Activated naive CD8-positive, alpha-beta T cell treated with anti-CD3 and anti-CD28 coated beads, Interleukin-2, amount 50 U/mL, for 24 hours (primary cell): ENCODE measurements at regions not wholly inside any gene's neighbourhood (a gene's known extent, or its start where the extent isn't known, plus 50 kb on each side); places are given as distances from the start of the nearest gene placed in this dataset.

Experiments
- ATAC-seq: fragments of 150-1000 bp; cut with Tn5 transposase; one replicate; pipeline ENCODE4 v1.10.0; 2021
- DNase-seq: peaks from one replicate; pipeline ENCODE4 v3.0.0; 2021
- H3K27ac Mint-ChIP-seq: one replicate; pipeline ENCODE4 v1.8.0; 2021; ENCODE audit warnings: mild to moderate bottlenecking, mixed read lengths
- H3K27me3 Mint-ChIP-seq: one replicate; pipeline ENCODE4 v1.8.0; 2021; ENCODE audit warnings: mixed read lengths
- H3K36me3 Mint-ChIP-seq: one replicate; pipeline ENCODE4 v1.8.0; 2021; ENCODE audit warnings: low read depth, mixed read lengths
- H3K4me1 Mint-ChIP-seq: one replicate; pipeline ENCODE4 v1.8.0; 2021; ENCODE audit warnings: mixed read lengths
- H3K4me3 Mint-ChIP-seq: one replicate; pipeline ENCODE4 v1.8.0; 2021; ENCODE audit warnings: mild to moderate bottlenecking, moderate library complexity, mixed read lengths
- H3K9me3 Mint-ChIP-seq: one replicate; pipeline ENCODE4 v1.8.0; 2021; ENCODE audit warnings: mixed read lengths

DNA sequence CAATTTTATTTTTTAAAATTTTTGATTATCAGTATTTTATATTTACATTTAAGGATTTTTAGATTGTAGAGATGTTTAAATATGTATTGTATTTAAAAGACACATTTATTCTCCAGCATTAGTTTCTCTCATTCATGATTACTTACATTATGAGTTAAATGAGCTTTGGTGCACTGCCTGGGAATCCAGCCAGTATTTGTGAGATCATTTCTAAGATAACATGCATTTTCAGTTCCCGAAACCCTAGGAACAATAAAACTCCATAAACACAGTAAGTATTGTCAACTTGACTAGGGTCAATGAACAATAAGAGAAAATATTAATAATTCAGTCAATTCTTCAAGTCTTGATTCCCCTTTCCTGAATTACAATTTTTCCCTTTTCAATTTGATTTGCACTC, 403.3 kb downstream of the PLK2 start:
- no peak for DNase-seq
- Mint-ChIP-seq H3K4me3 (no peak overlapping the region), H3K27me3 (no peaks in the 10 kb centered on the region), H3K9me3 (peaks cover 6% of the 10 kb centered on the region), H3K27ac (no peak overlapping the region), H3K4me1 (no peaks in the 10 kb centered on the region), H3K36me3 (no peaks in the 10 kb centered on the region)
- no peak for ATAC-seq

- no peaks in the 10 kb centered on the region for H3K36me3 Mint-ChIP-seq
- no peaks in the 10 kb centered on the region for H3K27me3 Mint-ChIP-seq
- no peak overlapping the region for H3K4me3 Mint-ChIP-seq
- ATAC-seq = no peak
- peaks cover 6% of the 10 kb centered on the region for H3K9me3 Mint-ChIP-seq
- H3K4me1 Mint-ChIP-seq = no peaks in the 10 kb centered on the region
- no peak overlapping the region for H3K27ac Mint-ChIP-seq
- DNase-seq = no peak
These were observed 405.9 kb downstream of the PLK2 start for GRCh38 chr5:58054018-58054417.

- no peak overlapping the region for H3K4me3 Mint-ChIP-seq
- DNase-seq (no peak), ATAC-seq (no peak)
- H3K36me3 Mint-ChIP-seq = no peaks in the 10 kb centered on the region
- H3K27ac Mint-ChIP-seq = no peak overlapping the region
- H3K4me1 Mint-ChIP-seq = no peaks in the 10 kb centered on the region
- H3K9me3 Mint-ChIP-seq = no peaks in the 10 kb centered on the region
- no peaks in the 10 kb centered on the region for H3K27me3 Mint-ChIP-seq
These were observed 410.9 kb downstream of the PLK2 start for GRCh38 chr5:58048954-58049353.

DNA sequence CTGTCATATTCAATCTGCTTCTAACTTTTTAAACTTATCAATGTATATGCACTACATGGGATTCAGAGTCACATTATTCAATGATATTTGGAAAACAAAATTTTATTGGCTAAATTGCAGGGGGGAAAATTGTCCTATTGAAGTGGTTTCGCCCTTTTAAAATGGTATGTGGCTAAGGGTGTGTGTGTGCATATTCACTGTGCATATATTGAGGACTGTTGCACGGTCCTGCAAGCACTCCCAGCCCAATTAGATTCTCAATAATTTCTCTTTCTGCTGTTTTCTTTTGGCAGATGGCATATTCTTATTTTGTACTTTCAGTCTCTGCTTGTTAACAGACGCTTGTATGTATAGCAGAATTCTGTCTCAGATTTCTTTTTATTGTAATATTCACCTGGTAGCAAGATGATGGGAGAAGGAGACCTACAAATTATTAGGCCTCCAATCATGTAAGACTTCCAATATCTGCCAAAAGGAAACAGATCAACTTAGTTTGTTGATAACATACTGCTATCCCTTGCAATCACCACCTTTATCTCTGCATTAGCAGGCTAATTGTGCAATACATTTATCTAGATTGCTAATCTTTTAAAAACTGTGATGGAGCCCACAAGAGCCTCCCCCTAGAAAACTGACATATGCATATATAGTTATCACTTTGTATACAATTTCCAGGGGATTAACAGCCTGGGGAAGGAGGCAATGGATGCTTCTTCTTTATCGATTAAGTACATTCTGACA, 411.5 kb downstream of the PLK2 start:
- no peaks in the 10 kb centered on the region for H3K36me3 Mint-ChIP-seq
- H3K9me3 Mint-ChIP-seq = no peaks in the 10 kb centered on the region
- no peaks in the 10 kb centered on the region for H3K27me3 Mint-ChIP-seq
- no peak overlapping the region for H3K4me3 Mint-ChIP-seq
- no peak overlapping the region for H3K27ac Mint-ChIP-seq
- ATAC-seq (no peak), DNase-seq (no peak)
- no peaks in the 10 kb centered on the region for H3K4me1 Mint-ChIP-seq

- Mint-ChIP-seq H3K9me3 (no peaks in the 10 kb centered on the region), H3K4me1 (no peaks in the 10 kb centered on the region), H3K36me3 (no peaks in the 10 kb centered on the region), H3K4me3 (no peak overlapping the region), H3K27ac (no peak overlapping the region), H3K27me3 (no peaks in the 10 kb centered on the region)
- no peak for DNase-seq
- ATAC-seq = no peak
These were observed 413.5 kb downstream of the PLK2 start for GRCh38 chr5:58046371-58046770.

GRCh38 chr5:58044166-58044565, 415.7 kb downstream of the PLK2 start:
- Mint-ChIP-seq H3K4me3 (no peak overlapping the region), H3K36me3 (no peaks in the 10 kb centered on the region), H3K27me3 (no peaks in the 10 kb centered on the region), H3K4me1 (no peaks in the 10 kb centered on the region), H3K9me3 (no peaks in the 10 kb centered on the region), H3K27ac (no peak overlapping the region)
- ATAC-seq = no peak
- no peak for DNase-seq

GRCh38 chr5:58043032-58043945, 416.6 kb downstream of the PLK2 start:
- ATAC-seq (no peak), DNase-seq (no peak)
- Mint-ChIP-seq H3K9me3 (no peaks in the 10 kb centered on the region), H3K27me3 (no peaks in the 10 kb centered on the region), H3K4me3 (no peak overlapping the region), H3K27ac (no peak overlapping the region), H3K36me3 (no peaks in the 10 kb centered on the region), H3K4me1 (no peaks in the 10 kb centered on the region)

DNA sequence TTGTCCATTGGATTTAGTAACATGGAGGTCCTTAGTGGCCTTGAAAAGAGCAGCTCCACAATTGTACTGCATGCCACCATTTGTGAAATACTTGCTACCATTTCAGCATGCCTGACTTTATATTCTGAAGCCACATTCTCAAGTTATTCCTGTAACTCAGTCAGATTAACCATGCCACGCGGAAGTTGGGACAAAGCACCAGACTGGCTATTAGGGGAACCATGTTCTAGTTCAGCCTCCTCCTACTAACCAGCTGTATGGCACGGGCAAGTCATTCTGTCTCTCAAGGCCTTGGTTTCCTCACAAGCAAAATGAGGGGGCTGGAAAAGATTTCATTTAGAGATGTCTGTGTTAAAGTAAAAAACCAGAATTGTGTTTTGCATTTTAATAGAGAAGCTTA, 418.0 kb downstream of the PLK2 start:
- ATAC-seq (no peak), DNase-seq (no peak)
- no peaks in the 10 kb centered on the region for H3K4me1 Mint-ChIP-seq
- H3K36me3 Mint-ChIP-seq = no peaks in the 10 kb centered on the region
- H3K4me3 Mint-ChIP-seq = no peak overlapping the region
- no peaks in the 10 kb centered on the region for H3K27me3 Mint-ChIP-seq
- no peaks in the 10 kb centered on the region for H3K9me3 Mint-ChIP-seq
- H3K27ac Mint-ChIP-seq = no peak overlapping the region

- no peak overlapping the region for H3K4me3 Mint-ChIP-seq
- no peak for ATAC-seq
- no peaks in the 10 kb centered on the region for H3K4me1 Mint-ChIP-seq
- H3K27me3 Mint-ChIP-seq = no peaks in the 10 kb centered on the region
- no peak overlapping the region for H3K27ac Mint-ChIP-seq
- no peaks in the 10 kb centered on the region for H3K36me3 Mint-ChIP-seq
- no peaks in the 10 kb centered on the region for H3K9me3 Mint-ChIP-seq
- DNase-seq = no peak
These were observed 419.0 kb downstream of the PLK2 start for GRCh38 chr5:58040846-58041245.

DNA sequence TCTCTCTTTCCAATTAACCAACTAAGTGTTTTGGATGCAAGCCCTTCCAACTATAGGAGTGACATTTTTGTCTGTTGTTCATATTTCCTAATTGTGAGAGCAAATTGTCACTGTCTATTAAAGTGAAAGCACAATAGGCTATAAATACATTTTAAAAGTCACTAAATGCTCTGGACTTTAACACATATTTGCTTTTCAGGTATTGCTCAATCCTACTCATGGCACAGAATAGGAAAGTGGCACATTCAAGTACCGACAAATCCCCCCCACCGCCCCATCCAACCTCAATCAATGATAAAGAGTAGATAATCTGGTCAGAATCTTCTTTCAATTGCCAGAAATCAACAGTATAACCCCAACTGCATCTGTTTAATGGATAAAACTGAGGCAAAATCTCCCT, 419.8 kb downstream of the PLK2 start:
- H3K9me3 Mint-ChIP-seq = no peaks in the 10 kb centered on the region
- no peak overlapping the region for H3K4me3 Mint-ChIP-seq
- no peaks in the 10 kb centered on the region for H3K27me3 Mint-ChIP-seq
- DNase-seq = no peak
- no peak for ATAC-seq
- H3K27ac Mint-ChIP-seq = no peak overlapping the region
- no peaks in the 10 kb centered on the region for H3K4me1 Mint-ChIP-seq
- H3K36me3 Mint-ChIP-seq = no peaks in the 10 kb centered on the region

DNA sequence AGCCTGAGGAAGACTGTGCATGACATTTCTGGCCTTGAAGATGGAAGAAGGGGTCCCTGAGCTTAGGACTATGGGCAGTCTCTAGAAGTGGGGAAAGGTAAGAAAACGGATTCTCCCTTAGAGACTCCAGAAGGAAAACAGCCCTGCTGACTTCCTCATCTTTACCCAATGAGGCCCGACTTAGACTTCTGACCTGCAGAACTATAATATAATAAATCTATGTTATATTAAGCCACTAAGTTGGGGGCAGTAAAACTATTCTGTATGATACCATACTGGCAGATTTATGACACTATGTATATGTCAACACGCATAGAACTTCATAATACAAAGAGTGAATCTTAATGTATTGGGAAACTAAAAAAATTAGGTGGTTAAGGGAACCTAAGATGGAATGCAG, 422.0 kb downstream of the PLK2 start:
- Mint-ChIP-seq H3K9me3 (no peaks in the 10 kb centered on the region), H3K4me3 (no peak overlapping the region), H3K4me1 (no peaks in the 10 kb centered on the region), H3K27ac (no peak overlapping the region), H3K27me3 (no peaks in the 10 kb centered on the region), H3K36me3 (no peaks in the 10 kb centered on the region)
- DNase-seq (no peak), ATAC-seq (no peak)

DNA sequence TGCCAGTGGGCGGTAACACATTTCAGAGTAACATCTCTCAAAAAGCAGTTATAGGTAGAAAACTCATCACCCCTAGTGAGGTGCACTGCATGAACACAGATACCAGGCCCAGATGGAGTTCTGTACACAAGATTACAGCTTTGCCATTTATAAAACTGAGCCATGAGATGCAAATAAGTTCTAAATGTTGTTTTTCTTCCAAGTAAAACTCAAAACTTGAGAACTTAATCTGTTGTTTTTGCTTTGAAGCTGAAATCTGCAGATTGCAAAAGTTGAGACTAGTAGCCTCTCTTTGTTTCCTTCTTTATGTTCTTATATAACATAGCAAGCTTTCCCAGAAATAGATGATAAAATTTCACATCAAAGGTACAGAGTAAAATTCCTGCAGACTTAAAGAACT, 434.1 kb downstream of the PLK2 start:
- no peak overlapping the region for H3K27ac Mint-ChIP-seq
- no peak for DNase-seq

GRCh38 chr5:58024151-58024550, 435.7 kb downstream of the PLK2 start:
- Mint-ChIP-seq H3K4me3 (no peak overlapping the region), H3K9me3 (no peaks in the 10 kb centered on the region), H3K36me3 (no peaks in the 10 kb centered on the region), H3K4me1 (no peaks in the 10 kb centered on the region), H3K27ac (no peak overlapping the region), H3K27me3 (no peaks in the 10 kb centered on the region)
- no peak for ATAC-seq
- DNase-seq = no peak

More for the DNA sequence above, 434.1 kb downstream of the PLK2 start:
- Mint-ChIP-seq H3K4me3 (no peak overlapping the region), H3K27me3 (no peaks in the 10 kb centered on the region), H3K4me1 (no peaks in the 10 kb centered on the region), H3K9me3 (no peaks in the 10 kb centered on the region), H3K36me3 (no peaks in the 10 kb centered on the region)
- ATAC-seq = no peak

GRCh38 chr5:58022055-58022454, 437.8 kb downstream of the PLK2 start:
- ATAC-seq = no peak
- Mint-ChIP-seq H3K36me3 (no peaks in the 10 kb centered on the region), H3K27me3 (no peaks in the 10 kb centered on the region), H3K4me1 (no peaks in the 10 kb centered on the region), H3K4me3 (no peak overlapping the region), H3K27ac (no peak overlapping the region), H3K9me3 (no peaks in the 10 kb centered on the region)
- no peak for DNase-seq

- Mint-ChIP-seq H3K9me3 (no peaks in the 10 kb centered on the region), H3K4me3 (no peak overlapping the region), H3K36me3 (no peaks in the 10 kb centered on the region), H3K27me3 (no peaks in the 10 kb centered on the region), H3K27ac (no peak overlapping the region), H3K4me1 (no peaks in the 10 kb centered on the region)
- ATAC-seq (no peak), DNase-seq (no peak)
These were observed 438.4 kb downstream of the PLK2 start for GRCh38 chr5:58021466-58021865.
